Vagina (tissue), 2 donors: ENCODE measurements at regions not wholly inside any gene's neighbourhood (a gene's known extent, or its start where the extent isn't known, plus 50 kb on each side); places are given as distances from the start of the nearest gene placed in this dataset.

Source experiments
- POLR2A ChIP-seq, 2 donors: fragments of 450-650 bp; IDR thresholded peaks; one replicate each; pipeline ENCODE4 v1.6.1; 2017; ENCODE audit warnings: antibody characterized with exemption in 2 of 2, mild to moderate bottlenecking in 2 of 2, moderate library complexity in 2 of 2
- POLR2AphosphoS5 ChIP-seq, 2 donors: sonication (generic); formaldehyde crosslinking; IDR thresholded peaks; one replicate each; pipeline ENCODE4 v1.9.0; 2017; ENCODE audit warnings: antibody characterized with exemption in 2 of 2, mild to moderate bottlenecking in 2 of 2, low read depth in 1 of 2; ENCODE audit not compliant: insufficient read depth in 1 of 2
- TF ChIP-seq, protein P1 (sequence below), 3 experiments: fragments of 450-650 bp in 2 of 3; fragments of 200-600 bp in 1 of 3; sonication (generic) in 1 of 3; IDR thresholded peaks; one replicate each; pipeline ENCODE4 v1.5.1; 2017 to 2019; ENCODE audit warnings: antibody characterized with exemption in 3 of 3, mild to moderate bottlenecking in 2 of 3, moderate library complexity in 2 of 3

DNA sequence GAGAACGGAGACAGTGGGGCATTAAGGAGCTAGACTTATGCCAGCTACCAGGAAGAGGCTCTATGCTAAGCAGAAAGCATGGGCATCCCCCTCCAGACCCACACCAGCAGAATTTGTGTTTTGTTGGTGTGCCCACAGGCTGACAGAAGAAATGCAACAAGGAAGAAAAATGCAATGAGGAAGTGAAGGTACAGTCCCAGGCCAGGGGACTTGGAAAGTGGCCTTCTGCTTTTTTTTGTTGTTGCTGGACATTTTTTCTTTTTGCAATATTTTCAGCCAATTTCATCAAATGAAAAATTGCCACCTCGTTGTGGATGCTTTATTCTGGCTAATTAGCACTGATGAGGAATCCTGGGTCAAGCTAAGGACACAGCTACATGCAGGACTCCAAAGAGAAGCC lies 167.7 kb downstream of the TSHZ3 start:
- TF ChIP-seq, protein P1, sequence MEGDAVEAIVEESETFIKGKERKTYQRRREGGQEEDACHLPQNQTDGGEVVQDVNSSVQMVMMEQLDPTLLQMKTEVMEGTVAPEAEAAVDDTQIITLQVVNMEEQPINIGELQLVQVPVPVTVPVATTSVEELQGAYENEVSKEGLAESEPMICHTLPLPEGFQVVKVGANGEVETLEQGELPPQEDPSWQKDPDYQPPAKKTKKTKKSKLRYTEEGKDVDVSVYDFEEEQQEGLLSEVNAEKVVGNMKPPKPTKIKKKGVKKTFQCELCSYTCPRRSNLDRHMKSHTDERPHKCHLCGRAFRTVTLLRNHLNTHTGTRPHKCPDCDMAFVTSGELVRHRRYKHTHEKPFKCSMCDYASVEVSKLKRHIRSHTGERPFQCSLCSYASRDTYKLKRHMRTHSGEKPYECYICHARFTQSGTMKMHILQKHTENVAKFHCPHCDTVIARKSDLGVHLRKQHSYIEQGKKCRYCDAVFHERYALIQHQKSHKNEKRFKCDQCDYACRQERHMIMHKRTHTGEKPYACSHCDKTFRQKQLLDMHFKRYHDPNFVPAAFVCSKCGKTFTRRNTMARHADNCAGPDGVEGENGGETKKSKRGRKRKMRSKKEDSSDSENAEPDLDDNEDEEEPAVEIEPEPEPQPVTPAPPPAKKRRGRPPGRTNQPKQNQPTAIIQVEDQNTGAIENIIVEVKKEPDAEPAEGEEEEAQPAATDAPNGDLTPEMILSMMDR (IDR thresholded peaks at IDR 0.05), result no peak
- no peak for TF ChIP-seq POLR2AphosphoS5 (IDR thresholded peaks at IDR 0.05; ENCODE audit: insufficient read depth in 1 of 2, low read depth in 1 of 2)
- TF ChIP-seq POLR2A (IDR thresholded peaks at IDR 0.05), result no peak
